ENCODE measurements at regions not wholly inside any gene's neighbourhood (a gene's known extent, or its start where the extent isn't known, plus 50 kb on each side); places are given as distances from the start of the nearest gene placed in this dataset.

GRCh38 chr3:152915695-152916094 lies 80.8 kb downstream of the P2RY1 start:
- Histone ChIP-seq H3K27ac (no peak overlapping the region), H3K4me3 (no peak overlapping the region), H3K36me3 (ENCODE audit: insufficient read depth in 1 of 2, low read depth in 1 of 2) (no peaks in the 10 kb centered on the region), H3K27me3 (ENCODE audit: insufficient read depth in 3 of 3, low read length in 2 of 3) (no peaks in the 10 kb centered on the region), H3K4me1 (no peaks in the 10 kb centered on the region), H3K9me3 (no peaks in the 10 kb centered on the region)
- WGBS, 3 donors, result 62 to 74% (median 66%) methylated on average over 3 of the region's 3 CpGs
- TF ChIP-seq CTCF (IDR thresholded peaks at IDR 0.05), result no peak
- ATAC-seq (no peak), DNase-seq (no peak)
- intact Hi-C loops (cut with DNase I), result no loop called here

DNA sequence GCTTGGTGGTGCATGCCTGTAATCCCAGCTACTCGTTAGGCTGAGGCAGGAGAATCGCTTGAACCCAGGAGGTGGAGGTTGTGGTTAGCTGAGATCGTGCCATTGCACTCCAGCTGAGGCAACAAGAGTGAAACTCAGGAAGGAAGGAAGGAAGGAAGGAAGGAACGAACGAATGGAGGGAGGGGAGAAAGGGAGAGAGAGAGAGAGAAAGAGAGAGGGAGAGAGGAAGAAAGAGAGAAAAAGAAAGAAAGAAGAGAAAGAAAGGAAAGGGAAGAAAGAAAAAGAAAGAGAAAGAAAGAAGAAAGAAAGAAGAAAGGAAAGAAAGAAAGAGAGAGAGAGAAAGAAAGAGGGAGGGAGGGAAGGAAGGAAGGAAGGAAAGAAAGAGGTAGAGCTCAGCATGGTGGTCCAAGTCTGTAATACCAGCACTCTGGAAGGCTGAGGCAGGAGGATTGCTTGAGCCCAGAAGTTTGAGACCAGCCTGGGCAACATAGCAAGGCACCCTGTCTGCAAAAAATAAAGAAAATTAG lies 81.9 kb downstream of the P2RY1 start:
- H3K9me3 ChIP-seq, result no peaks in the 10 kb centered on the region
- H3K4me3 ChIP-seq, result no peak overlapping the region
- H3K4me1 ChIP-seq, result no peaks in the 10 kb centered on the region
- TF ChIP-seq CTCF (IDR thresholded peaks at IDR 0.05), result no peak
- no peak overlapping the region for H3K27ac ChIP-seq
- ATAC-seq, result no peak
- intact Hi-C loops (cut with DNase I), result no loop called here
- no peaks in the 10 kb centered on the region for H3K36me3 ChIP-seq (ENCODE audit: insufficient read depth in 1 of 2, low read depth in 1 of 2)
- no peaks in the 10 kb centered on the region for H3K27me3 ChIP-seq (ENCODE audit: insufficient read depth in 3 of 3, low read length in 2 of 3)
- DNase-seq, result no peak
- WGBS, 3 donors, result 87 to 92% (median 89%) methylated on average over 5 of the region's 5 CpGs

GRCh38 chr3:152921351-152921750 lies 86.4 kb downstream of the P2RY1 start:
- intact Hi-C loops (cut with DNase I), result no loop called here
- no peak overlapping the region for H3K4me3 ChIP-seq
- ATAC-seq, result no peak
- no peaks in the 10 kb centered on the region for H3K27me3 ChIP-seq (ENCODE audit: insufficient read depth in 3 of 3, low read length in 2 of 3)
- H3K36me3 ChIP-seq (ENCODE audit: insufficient read depth in 1 of 2, low read depth in 1 of 2), result no peaks in the 10 kb centered on the region
- H3K9me3 ChIP-seq, result no peaks in the 10 kb centered on the region
- H3K4me1 ChIP-seq, result no peaks in the 10 kb centered on the region
- DNase-seq, result no peak
- H3K27ac ChIP-seq, result no peak overlapping the region
- TF ChIP-seq CTCF (IDR thresholded peaks at IDR 0.05), result no peak

DNA sequence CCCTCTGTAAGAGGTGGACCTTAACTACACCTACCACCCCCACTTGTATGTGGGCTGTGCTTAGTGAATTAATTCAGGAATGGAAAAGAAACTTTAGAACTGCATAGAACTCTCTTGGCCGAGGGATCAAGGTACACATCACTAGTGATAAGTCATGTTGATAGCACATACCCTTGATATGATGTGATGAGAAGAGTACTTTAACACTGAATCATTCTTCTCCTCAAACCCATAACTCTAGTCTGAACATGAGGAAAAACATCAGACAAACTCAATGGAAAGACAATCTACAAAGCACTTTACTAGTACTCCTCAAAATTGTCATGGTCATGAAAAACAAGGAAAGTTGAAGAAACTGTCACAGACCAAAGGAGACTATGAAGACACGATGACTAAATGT lies 87.6 kb downstream of the P2RY1 start:
- 65 to 79% (median 70%) methylated on average over 2 of the region's 2 CpGs for WGBS, 3 donors
- H3K36me3 ChIP-seq (ENCODE audit: insufficient read depth in 1 of 2, low read depth in 1 of 2), result no peaks in the 10 kb centered on the region

More for the DNA sequence above, 87.6 kb downstream of the P2RY1 start:
- intact Hi-C loops (cut with DNase I), result no loop called here
- ATAC-seq (no peak), DNase-seq (no peak)
- no peaks in the 10 kb centered on the region for H3K27me3 ChIP-seq (ENCODE audit: insufficient read depth in 3 of 3, low read length in 2 of 3)
- H3K27ac ChIP-seq, result no peak overlapping the region
- no peaks in the 10 kb centered on the region for H3K9me3 ChIP-seq
- H3K4me3 ChIP-seq, result no peak overlapping the region
- no peak for TF ChIP-seq CTCF (IDR thresholded peaks at IDR 0.05)
- no peaks in the 10 kb centered on the region for H3K4me1 ChIP-seq

All from psoas muscle (tissue), 7 donors.